GM18508 (cell line): ENCODE measurements at regions not wholly inside any gene's neighbourhood (a gene's known extent, or its start where the extent isn't known, plus 50 kb on each side); places are given as distances from the start of the nearest gene placed in this dataset.

Experiments
- ATAC-seq: cut with Tn5 transposase; IDR thresholded peaks from one replicate; pipeline ENCODE4 v1.9.1; 2021; ENCODE audit warnings: moderate number of reproducible peaks; ENCODE audit not compliant: insufficient read depth, unreplicated experiment

DNA sequence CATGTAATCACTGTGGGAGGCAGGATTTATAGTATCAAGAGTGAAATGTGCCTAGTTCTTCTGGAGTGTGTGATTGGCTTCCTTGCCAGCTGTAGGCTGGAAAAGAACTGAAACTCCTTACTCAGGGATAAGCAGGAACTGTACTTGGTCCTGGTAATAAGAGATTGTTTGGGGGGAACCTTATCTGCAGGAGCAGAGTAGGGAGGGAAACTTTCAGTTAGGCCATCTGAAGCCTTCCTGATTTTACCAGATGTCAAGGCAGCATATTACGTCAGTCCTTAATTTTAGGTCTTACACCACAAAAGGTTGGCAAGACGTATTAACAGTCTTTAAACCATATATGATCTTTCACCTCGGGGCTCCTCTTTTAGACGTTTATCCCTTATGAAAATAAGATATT is 231.5 kb upstream of the FMR1 start:
- no peak for ATAC-seq

DNA sequence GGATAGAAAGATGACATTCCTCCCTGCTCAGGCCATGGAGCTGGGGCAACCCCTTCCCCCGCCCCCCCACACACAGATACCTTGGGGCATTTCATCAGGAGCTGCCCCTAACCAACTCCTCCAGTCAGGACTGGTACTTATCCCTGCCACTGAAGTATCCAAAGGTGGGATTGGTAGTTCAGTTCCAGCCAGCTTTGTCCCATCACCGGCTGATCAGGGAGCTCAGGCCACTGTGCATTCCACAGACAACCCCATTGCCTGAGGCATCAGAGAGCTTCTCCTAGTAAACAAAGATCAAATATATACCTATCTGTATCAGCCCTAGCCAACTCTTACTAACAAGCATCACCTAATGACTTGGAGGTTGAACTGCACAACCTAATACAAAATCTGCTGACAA is 218.2 kb upstream of the FMR1 start:
- no peak for ATAC-seq

DNA sequence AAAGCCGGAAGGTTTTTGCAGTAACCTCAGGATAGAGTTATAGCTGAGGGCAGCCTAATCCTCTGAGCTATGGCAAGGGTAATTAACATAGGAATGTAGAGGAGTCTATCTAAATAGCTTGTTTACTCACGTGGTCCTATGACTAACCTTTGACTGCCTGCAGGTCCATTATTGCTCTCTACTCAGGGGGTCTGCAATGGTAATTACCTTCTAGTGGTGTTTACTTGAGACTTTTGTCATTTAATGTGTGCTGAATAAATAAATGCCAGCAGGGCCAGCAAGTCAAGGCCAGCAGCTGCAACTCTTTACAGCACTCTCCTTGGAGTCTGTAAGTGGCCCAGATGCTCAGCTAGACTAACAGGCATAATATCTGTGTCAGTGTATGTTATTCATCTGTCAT is 212.7 kb upstream of the FMR1 start:
- ATAC-seq = no peak

DNA sequence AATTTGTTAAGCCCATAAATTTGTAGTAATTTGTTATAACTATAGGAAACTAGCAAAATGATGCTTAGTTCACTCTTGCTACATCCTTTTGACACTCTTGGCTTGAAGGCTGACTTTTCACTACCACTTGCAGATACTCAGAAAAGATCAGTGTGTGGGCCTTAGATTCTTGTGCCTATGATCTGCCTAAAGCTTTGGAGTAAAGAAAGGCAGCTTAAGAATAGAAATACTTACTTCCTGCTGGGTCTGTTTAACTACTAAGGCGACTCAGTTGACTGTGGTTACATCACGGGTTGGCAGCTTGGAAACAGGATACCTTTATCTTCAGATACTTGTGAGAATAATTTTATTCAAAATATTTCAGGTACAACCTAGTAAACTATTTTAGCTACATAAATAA is 201.4 kb upstream of the FMR1 start:
- ATAC-seq = no peak

DNA sequence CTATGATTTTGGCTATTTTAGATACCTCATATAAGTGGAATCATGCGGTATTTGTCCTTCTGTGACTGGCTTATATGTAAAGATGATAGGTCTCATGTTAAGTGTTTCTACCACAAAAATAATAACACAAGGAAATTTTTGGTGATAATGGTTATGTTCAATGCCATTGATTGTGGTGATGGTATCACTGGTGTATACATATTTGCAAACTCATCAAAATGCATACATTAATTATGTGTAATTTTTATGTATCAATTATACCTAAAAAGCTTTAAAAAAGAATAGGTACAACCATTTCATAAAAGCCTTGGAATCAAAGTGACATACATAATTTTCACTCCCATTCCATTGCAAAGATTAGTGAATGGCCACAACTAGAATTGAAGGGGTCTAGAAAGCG is 178.3 kb upstream of the FMR1 start:
- ATAC-seq = no peak

DNA sequence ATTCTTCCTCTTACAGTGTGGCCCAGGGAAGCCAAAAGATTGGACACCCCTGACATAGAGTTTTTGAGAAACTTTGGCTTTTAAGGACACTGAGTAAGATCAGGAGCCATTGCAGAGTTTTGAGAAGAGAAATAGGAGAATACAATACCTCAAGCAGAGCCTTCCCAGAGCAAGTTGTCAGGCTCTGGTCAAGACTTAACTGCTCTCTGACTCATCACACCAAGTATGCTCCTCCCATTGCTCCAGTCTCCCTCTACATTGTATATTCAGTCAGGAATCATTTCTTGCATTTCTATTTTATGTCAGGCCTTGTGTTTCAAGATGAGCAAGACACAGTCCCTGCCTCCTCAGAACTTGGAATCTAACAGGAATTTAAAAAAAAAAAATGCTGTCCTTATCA is 176.4 kb upstream of the FMR1 start:
- no peak for ATAC-seq

DNA sequence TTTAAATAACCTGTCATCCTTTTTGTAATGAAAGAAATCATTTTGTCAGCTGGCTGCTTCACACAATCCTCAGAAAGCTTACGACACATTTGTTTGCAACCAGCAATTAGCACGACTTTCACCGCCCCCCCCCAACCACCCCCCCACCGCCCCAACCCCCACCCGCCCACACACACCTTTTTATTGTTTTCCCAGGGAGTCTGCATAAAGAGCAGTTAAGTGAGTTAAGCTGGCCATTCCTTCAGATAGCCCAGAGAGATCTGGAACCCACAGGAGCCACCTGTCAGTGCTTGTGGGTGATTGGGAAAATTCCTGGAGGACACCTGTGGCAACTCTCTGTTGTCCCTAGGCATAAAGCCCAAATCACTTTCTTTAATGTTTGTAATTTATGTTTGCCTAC is 175.7 kb upstream of the FMR1 start:
- ATAC-seq = no peak

DNA sequence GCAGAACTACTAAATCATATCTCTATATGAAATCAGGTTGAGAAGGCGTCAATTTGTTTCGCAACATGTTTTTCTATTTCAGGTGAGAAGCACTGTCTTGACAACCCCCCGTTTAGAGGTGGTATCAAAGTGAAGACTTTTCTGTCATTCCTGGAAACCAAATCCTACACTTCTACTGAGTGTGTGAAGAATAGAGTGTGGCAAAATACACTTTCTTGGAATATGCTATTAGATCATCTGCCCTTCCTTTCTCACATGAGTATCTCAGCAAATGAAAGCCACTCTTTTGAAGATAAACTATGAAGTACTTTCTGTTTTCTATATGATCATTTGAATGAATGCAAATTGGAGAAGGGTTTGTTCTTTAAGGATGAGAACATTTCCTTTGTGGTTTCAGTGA is 174.0 kb upstream of the FMR1 start:
- ATAC-seq = no peak

DNA sequence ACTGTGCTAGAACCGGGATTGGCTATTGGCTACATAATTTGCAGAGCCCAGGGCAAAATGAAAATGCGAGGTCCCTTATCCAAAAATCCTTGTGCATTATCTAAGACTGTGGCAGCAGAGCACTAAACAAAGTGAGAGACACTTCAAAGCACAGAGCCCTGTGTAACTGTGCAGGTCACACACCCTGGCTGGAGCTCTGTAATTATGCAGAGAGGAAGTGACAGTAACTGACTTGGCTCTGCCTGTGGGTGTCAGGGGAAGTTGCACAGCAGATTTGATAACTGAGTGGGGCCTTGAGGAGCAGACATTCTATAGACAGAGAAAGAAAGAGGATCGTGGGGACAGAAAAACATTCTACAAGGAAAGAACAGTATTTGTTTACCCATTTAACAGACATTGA is 173.5 kb upstream of the FMR1 start:
- no peak for ATAC-seq

DNA sequence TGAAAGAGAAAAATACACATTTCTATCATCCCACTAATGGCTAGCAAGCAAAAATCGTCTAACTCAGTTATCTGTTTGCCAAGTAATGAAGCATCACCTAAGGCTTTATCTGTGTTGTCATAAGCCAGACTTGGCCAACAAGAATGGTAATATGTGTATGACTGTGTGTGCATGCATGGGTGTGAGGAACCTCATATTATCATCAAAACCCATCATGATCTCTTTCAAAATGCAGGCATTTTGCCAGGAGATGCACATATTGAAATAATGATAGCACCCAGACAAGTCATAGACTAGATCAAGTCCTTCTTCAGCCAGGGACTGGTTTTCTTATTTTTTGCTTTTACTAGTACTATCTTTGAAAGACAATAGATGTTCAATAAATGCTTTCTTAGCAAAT is 172.5 kb upstream of the FMR1 start:
- no peak for ATAC-seq

DNA sequence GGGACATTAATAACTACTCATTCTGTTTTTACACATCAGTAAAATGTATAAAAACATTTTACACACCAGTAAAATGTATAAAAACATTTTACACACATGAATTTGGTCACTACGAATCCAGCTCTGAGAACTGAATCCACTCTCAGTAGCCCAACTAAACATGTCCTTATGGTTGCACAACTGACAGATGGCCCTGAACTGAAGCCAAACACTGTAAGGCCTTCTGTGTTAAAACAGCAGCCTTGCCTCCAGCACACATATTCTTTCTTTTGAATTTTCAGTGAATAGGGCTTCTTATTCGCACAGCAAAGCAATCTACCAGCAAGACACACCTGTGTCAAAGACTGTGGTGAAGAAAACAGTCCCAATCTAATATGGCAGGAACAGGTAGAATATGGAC is 169.9 kb upstream of the FMR1 start:
- no peak for ATAC-seq

DNA sequence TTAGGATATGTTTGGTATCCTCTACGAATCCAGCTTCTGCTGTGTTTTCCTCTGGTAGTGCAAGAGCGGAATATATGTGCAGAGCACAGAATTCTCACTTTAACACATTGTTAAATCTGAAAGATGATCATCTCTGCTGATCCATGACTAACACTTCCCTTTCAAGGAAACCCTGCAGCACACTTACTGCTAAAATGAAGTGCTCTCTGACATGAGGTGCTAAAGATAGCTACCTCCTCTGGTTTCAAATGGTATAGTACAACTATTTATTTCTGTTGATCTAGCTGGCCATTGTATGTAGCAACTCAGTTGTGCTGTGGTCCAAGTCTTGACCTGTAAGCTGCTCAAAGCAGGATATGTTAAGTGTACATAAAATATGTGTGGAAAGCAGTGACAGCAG is 162.4 kb upstream of the FMR1 start:
- ATAC-seq = no peak

DNA sequence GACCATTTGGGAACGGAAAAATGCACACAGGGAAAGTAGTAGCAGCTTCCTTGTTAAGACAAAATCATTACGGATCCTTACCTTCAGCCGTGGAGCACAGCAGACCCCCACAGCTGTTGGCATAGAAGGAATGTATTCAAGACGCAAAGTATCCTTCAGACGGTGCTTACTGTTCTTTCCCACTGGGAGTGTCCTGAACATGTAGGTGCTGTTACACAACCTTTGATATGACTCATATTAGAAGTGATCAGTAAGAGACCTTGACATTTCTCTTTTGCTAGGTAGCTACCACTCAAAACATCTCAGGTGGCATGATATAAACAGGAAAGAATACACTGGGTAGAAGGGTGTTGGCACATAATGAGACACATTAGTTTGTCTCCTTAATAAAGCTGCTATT is 154.0 kb upstream of the FMR1 start:
- no peak for ATAC-seq

DNA sequence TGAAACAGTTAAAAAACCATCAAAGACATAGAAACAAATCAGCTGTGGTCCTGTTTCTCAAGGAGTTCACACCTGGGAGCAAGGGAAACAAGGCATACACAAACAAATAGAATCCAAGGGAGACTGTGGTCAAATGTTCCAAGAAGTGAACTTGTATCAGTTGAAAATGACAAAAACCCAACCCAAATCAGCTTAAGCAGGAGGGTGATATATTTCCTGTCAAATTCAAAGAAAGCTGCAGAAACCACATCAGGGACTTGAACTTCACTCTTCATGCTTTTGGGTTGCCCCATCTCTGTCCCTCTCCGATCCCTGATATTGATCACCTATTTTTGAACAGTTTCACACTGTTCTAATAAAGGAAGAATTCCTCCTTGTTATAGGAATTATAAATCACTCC is 148.6 kb upstream of the FMR1 start:
- no peak for ATAC-seq

DNA sequence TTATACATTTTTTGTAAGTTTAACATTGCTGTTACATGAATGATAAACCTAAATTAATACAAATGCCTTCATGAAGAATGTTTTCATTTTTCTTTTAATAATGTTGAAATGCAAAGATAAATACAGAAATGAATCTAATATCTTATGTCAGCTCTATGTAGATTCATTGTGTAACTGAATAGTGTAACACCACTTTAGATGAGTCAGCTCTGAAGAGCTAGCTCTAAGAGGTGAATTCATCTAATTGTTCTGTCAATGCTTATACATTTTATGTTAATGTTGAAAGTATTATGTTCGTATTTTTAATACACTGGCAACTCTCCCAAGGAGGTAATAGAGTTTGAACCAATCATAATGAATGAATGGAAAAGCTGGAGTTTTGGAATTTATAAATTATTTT is 146.9 kb upstream of the FMR1 start:
- ATAC-seq = no peak

DNA sequence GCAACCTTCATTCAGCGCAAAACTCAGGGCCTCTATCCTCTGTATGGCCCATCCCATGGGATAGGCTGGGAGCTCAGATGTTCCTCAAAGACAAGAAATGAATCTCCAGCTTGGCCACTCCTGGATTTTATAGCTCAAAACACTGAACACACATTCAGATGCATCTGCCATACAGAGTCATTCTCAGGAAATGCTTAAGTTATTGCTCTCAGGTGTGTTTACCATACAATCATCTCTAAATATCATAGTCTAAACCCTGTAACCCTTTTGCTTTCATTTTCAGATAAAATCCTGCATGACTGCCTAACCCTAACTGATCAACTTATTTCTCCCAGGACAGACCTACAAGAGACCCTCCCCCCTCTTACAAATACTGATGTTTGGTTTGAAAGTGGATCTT is 140.9 kb upstream of the FMR1 start:
- no peak for ATAC-seq

DNA sequence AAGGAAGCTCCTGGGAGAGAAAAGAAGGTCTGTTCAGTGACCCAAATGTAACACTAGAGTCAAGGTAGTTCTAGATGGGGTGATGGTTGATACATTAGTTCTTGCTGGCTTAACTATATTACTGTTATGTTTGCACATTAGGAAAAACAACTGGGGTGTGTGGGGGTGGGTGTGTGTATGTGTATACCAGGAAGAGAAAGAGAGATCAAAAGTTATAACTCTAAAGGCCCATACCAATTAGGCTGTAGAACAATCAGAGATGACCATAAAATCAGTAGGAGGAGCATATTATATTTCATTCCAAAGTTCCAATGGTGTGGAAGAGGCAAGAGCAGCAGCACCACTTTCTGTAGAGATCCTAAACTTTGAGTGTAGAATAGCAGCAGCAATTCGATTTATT is 134.7 kb upstream of the FMR1 start:
- ATAC-seq = no peak

DNA sequence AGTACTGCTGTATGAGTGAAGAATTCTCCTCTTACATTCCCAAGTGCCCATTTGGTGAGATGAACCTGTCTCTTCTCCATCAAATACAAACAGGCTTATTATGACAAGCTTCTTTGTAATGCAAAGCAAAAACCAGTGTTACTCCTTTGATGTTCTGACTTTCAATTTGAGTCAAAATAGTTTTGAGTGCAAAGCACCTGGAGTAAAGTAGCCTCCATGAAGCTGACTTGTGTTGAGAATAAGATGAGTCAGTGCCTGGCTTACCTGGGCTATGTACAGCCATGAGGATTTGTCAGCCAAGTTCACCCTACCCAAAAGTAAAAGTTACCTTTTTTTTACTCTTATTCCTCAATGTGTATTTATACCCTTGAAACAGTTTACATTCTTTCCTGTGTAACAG is 132.5 kb upstream of the FMR1 start:
- ATAC-seq = no peak

DNA sequence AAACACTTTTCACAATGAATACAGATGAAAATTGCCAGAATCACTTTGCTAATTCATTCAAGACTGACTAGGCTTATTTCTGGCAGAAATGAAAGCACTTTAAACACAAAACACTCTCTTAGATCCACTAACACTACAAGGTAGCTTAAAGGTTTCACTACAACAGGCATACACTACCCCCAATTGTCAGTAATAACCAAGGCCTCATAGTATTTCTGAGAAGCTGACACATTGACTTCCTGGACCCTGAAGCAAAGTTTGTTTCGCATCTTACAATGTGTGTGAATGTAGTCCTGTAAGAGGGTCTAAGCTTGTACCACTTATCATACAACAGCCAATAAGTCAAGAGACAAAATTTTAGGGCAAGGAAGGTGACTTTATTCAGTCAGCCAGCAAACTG is 129.9 kb upstream of the FMR1 start:
- ATAC-seq = no peak

DNA sequence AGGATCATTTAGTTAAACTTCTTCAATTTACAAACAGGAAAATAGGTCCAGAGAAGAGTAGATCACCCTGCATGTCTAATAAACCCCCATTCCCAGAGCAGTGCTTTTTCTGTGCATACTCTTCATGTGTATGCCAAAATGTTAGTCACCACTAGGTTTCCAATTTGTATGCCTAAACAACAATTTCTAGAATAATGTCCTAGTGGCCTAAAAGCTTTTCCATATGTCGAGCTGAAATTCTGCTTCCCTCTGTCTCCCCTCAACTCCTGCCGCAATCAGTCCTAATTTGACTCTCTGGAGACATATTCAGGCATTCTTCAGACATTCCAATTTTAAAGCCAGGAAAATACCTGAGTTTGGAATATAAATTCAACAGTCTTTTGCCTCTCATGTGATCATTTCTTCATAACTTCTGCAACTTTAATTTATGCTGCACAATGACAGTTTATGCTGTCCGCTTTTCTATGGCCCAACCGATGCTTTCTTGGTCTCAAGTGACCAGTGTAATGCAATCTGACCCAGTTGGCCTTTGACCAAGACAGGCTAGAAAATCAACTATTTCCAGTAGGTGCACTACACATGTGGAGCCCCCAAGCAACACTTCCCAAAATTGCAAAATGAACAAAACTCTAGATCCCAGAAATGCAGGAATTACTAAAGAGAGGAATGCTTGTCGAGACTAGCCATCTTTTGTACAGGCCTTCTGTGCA is 122.9 kb upstream of the FMR1 start:
- no peak for ATAC-seq

DNA sequence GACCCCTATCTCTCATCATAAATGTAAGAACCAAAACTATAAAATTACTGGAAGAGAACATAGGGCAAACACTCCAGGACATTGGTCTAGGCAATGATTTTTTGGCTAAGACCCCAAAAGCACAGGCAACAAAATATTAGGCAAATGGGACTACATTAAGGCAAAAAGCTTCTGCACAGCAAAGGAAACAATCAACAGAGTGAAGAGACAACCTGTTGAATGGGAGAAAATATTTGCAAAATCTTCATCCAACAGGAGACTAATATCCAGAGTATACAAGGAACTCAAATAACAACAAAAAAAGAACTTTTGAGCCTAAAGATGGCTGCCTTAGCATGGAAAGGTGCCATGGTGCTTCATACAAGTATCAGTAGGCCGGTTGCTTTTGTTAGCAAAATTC is 111.1 kb upstream of the FMR1 start:
- no peak for ATAC-seq

DNA sequence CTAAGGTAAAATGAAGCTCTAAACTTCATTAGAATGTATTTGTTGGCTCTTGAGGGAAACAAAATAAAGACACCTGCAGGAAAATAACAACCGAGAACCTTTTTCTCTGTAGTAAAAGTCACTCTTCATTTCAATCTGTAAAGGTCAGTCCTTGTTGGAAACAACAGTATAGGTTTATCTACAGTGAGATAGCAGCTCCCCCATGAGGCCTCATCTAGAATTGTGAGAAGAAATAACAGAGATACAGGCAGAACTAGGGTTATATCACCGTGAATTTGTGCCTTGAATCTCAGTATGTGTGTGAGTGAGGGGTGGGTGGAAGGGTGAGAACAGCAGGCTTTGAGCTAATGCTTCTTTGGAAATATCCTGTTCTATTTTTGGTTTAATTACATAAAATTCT is 107.8 kb upstream of the FMR1 start:
- ATAC-seq = no peak

DNA sequence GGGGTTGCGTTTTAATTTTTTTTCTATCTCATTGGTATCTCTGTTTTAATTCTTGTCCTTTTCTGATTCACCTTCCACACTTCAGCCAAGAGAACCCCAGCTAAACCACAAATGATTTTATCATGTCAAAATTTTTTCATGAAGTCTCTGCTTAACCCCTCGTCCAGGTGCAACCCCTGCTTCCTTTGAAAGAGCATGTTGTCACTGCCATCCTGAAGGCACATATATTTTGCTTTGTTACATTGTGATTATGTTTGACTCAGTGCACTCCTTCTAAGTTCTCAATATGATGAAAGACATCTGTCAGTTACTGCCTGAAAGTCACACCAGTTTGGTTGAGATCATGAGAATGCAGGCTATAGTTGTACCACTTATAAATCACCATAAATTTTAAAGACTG is 99.9 kb upstream of the FMR1 start:
- ATAC-seq = no peak
